NCI-H146 treated with DMSO at 0.1 percent for 48 hours (cell line): ENCODE measurements at regions not wholly inside any gene's neighbourhood (a gene's known extent, or its start where the extent isn't known, plus 50 kb on each side); places are given as distances from the start of the nearest gene placed in this dataset.

Experiments used
- DNase-seq: peaks from one replicate; lab custom pipeline; 2025; ENCODE audit not compliant: unreplicated experiment; lab: John Stamatoyannopoulos, UW

DNA sequence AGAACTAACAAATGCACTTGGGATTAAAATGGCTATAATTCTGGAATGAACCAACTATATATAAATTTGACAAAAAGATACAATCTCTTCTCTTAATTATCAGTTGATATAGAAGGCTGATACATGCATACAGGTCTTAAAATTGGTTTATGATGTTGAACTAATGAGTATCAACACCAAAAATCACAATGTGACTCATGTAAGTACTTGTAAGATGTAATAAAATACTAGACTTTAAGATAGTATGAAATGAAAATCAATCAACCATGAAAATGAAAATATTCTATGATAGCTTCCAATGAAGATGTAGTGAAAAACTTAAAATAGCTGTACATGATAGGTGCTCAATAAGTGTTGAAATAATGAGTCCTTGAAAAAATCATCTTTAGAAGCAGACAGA, 116.6 kb upstream of the SOX5 start:
- DNase-seq = no peak

DNA sequence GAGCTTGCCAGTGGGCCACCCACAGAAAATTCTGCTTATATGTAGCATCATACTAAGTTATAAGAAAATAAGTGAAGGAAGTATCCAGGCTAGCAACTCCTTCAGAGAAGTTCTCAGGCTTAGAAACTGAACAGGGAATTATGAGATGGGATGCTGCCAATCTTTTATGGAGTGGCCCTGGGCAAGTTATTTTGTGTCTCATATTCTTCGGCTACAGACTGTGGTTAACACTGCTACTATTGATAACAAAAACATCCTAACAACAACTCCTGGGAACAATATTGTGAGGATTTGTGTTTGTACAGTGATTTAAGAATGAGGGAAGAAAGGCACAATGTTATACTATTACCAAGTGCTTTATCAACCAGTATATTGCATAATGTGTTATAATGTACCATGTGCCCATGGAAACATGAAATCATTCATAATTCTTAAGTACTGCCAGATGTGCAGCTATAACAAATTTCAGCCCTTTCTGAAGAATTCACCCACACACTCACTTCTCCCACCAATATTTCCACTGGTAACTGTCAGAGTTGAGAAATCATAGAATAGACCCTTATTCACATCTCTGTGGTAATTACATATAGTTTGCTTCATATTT, 113.3 kb upstream of the SOX5 start:
- DNase-seq = no peak

DNA sequence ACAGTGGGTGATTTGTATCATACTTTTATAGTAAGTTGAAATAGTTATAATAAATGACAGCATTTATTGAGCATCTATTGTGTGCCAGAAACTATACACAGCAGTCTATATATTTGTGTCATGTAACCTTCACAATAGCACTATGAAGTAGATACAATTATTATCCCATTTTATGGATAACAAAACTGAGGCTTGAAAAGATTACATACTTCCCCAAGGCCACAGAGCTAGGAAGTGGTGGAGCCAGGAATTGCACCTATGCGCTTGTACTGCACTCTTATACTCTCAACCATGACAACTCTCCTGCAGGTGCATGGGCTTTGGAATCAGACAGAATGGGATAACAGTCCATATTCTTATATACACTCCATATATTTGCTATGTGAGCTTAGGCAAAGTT, 110.6 kb upstream of the SOX5 start:
- no peak for DNase-seq

DNA sequence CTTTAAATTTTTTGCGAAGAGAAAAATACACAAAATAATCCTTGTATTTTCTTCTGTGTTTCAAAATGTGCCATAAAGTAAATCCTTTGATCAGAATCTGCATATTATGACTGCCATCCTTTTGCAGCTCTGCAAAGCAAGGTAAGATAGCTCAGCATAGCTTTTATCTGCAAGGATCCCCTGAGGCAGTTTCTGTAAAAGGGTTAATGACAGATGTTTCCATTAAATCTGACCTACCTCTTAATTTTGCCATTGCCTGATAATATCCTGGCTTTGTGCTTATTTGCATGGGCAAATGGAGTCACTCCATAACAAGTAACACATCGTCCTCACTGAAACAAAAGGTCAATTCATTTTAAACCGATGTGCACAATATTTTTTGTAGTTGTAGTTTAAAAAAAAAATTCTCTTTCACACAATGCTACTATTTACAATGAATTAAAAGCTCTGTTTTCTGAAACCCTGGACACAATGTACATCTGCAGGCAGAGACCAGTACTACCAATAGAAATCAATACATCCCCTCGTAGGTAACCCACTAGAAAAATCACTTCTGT, 108.5 kb upstream of the SOX5 start:
- peak; percentile 75 for DNase-seq

DNA sequence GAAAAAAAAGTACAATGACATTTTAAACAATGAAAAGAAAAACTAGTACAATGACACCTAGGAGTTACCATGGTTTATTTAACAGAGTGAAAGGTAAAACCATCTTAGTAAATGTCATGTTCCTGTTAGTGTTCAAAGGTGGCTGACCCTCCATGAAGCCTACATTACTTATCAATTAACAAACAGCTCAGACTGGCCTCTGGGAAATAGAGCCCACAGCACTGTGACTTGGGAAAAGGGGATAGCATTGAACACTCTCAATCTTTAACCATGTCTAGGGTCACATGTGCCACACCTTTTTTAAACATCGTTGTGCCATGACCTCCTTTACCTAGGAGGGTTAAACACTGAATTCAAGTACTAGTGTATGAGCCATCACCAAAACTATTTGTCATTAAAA, 106.3 kb upstream of the SOX5 start:
- DNase-seq = no peak

DNA sequence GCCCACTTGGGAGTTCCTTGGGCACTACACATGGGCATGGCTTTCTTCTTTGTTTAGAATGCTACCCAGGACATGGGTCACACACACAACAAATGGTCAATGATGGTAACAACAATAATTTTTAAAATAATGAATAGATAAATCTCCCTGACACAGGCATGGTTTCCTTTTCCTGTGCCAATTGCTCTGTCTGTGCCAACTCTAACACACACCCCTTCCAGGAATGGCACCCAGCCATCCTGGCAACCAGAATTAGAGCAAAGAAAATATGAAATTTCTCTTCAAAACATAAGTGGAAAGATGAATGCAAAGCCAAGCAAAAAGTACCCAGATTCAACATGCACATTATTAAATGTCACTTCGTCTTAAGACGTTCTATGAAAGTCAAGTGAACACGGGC, 104.9 kb upstream of the SOX5 start:
- no peak for DNase-seq

DNA sequence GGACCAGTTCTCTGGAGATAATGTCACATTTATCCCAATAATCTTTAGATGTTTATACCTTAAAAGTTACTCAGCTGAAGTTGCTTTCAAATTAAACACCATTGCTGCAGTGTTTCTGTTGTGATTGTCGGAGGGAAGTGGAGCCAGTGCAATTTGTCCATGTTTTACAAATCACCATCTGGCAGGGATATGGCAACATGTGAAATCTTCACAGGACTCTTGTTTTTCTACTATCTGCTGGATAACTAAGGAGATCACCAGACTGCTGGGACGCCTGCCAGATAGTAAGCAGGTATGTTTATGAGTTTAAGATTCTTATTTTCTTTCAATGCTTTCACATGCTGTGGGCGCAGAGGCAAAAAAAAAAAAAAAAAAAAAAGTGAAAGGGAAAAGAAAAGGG, 100.3 kb upstream of the SOX5 start:
- no peak for DNase-seq

DNA sequence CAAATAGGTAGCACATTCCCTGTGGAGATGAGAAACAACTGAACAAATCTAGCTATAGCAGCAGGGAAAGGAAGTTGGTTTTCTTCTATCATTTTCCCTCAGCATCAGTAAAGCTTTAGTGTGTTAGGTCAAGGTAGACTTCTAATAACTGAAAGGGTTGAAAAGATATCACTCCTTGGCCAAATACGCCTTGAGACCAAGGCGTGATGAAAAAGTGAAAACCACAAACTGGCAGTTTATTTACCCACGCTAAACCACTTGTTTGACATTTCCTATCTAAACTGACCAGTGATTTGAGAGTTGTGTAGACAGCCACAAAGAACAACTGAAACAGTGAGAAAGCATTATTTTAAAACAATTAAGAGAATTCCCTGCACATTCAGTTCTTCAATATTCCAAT, 99.6 kb upstream of the SOX5 start:
- DNase-seq = no peak

DNA sequence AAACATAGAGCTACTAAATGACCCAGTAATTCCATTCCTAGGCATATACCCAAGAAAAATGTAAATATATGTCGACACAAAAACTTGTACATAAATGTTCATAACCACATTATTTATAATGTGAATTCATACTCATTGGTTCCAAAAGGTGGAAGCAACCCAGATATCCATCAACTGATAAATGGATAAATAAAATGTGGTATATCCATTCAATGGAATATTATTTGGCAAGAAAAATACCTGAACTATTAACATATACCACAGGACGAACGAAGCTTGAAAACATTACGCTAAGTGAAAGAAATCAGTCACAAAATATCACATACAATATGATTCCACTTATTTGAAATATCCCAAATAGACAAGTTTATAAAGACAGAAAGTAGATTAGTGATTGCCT, 99.0 kb upstream of the SOX5 start:
- no peak for DNase-seq

DNA sequence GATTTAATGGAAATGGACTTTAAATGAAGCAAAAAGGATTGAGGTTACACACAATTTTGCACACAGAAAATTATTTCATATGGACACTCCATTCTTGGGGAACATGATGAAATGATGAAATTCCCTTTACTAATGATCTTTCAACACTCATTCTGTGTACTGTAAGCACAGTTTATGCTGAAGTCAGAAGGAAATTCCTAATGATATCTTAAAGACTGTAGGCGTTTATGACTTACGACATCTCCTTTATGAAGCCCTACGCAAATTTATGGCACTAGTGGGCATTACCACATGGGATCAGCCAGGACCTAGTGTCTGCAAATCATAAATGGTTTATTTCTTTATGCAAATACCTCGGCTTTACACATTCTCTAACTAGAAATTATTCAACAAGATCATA, 97.9 kb upstream of the SOX5 start:
- DNase-seq = no peak

DNA sequence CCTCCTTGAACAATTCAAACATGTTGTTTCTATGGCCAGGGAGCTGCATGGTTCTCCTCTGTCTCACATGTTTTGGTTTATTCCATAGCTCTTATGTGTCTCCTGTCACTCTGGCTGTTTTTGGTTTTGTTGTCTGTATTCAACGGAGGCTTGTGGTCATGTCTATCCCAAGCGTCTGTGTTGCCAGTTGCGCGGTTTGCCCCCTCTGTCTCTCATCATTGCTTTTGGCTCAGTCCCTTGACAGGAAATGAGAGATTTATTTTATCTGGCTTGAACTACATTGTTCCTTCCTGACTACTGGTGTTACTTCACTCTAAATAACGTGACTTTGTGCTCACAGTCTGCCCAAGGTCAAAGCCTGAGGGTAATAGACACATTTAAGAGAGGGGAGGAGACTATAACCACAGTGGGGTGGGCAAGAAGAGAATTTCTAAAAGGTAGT, 96.4 kb upstream of the SOX5 start:
- DNase-seq = no peak

DNA sequence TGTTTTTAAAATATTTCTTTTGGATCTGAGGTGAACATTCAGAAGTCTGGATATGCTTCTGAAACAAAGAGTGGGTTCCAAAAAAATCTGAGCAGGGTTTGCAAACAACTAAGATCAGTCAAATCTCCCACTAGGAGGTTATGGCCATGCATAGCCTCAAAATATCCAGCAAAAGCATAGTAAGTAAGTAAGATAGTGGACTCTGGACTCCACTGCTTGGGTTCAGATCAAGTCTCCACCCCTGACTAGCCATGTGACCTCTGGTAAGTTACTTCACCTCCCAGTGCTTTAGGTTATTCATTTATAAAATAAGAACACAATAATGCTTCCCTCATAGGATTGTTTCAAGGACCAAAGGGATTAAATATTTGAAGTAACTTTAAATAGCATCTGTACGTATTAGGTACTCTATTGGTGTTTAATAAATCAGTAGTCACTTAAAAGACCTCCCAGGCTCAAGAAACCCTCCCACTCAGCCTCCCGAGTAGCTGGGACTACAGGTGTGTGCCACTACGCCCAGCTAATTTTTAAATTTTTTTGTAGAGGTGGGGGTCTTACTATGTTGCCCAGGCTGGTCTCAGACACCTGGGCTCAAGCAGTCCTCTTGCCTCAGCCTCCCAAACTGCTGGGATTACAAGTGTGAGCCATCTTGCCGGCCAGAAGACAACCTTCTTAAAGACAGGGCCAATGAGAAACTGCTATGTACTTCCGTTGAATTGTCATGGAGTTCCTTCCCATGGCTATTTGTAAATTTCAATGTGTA, 95.7 kb upstream of the SOX5 start:
- DNase-seq = no peak

DNA sequence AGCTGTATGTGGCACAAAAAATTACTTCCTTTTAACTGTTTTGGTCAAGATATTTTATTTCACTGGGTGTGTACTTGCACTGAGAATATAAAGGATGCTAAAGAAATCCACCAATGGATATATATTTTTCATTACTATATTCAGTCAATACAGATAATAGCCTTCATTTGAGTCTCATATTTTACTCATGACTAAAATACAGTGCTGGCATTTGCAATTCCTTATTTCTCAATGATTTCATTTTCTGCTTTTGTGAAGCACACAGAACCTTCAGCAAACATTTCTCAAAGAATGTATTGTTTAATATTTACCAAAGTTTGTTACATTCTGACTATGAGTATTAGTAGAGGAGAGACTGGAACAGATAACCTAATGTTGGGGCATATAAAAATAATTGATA, 93.2 kb upstream of the SOX5 start:
- no peak for DNase-seq

DNA sequence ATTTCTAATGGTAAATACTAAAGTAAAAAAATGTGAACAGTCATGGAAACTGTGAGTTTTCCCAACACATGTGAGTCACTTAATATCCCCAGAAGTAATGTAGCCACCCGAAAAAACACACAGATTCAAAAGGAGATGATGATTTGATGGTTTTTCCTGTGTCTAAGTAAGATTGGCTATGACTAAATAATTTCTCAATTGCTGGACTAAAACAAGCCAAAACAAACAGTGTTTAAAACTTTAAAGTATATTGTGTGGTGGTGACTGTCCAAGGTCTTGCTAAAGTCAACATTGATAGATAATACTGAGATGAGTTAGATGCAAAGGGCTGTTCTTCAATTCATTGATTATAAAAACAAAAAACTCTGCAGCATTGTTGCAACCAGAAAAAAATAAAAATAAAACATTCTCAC, 89.6 kb upstream of the SOX5 start:
- no peak for DNase-seq

DNA sequence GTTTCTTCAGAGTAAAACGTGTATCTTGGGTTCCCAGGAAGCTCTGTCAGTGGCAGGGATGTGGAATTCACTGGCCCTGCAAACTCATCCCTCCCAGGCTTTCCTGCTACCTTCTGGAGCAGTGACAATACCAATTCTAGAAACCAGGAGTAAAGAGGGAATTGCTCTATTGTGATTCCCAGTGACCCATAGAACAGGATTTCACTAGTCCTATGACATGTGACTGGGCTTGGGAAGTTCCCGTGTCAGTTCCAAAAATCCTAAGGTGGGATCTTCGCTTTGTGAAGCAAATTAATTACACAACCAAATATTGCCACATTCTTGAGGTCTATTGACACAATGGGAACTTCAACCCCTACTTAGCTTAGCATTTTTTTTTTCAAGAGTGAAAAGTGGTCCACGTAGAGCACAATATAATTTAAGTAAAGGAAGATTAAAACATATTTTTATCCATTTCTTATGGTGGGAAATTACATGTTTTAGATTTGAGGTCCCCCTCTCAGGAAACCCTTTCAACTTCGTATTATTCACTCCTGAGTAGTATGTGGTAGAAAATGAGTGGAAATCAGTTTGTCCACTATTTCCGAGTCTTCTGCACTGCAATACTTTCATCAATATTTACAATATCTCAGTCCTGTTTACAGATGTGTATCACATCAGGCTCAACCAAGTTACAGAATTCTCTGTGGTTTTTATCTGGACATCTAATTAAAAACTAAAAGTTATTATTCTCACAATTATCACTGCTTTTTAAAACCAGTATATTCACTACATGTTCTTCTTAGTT, 88.9 kb upstream of the SOX5 start:
- DNase-seq = no peak

DNA sequence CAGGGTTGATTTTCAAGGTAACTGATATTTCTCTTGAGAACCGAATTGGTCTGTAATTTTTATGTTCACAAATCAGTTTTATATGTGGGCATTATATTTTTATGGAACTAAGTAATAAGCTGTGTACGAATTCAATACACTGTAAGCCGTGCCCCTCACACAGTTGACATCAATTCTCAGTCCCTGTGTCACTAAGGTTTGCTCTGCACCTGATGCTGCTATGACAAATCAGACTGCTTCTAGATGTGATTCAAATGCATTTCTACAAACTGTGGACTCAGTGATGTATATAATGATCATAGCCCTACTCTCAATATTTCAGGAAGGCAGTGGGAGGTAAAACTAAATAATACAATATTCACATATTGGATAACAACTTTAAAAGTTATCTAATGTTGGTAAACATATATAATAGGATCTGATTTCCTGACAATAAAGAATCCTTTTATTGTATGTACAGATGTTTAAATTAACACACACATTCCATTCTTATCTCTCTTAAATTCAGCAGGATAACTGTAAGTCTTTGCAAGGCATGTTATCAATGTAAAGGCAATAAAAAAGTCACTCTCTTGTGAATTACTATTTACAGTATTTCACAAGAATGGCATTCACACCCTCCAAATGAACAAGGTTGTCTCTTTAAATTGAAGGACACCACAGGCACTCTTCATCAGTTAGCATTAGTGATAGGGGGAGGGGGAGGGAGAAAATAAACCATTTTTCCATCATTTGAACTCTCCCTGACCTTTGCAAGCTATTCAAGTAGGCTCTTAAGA, 87.2 kb upstream of the SOX5 start:
- DNase-seq = no peak

DNA sequence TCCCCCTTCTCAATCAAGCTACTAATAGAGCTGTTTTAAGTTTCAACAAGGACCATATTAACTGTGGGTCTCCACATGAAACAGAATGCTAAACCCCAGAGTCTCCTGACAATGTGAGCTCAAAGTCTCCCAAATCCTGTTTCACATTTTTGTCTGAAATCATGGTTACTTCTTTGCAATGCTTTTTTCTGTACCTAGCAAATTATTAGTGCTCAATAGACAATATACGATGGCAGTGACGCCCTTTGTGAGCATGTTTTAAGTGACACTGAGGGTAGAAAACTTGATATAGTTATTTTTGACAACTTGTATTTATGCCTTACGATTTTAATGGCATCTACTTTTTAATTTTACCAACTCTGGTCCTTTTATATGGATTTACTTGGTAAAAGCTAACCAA, 85.4 kb upstream of the SOX5 start:
- no peak for DNase-seq

DNA sequence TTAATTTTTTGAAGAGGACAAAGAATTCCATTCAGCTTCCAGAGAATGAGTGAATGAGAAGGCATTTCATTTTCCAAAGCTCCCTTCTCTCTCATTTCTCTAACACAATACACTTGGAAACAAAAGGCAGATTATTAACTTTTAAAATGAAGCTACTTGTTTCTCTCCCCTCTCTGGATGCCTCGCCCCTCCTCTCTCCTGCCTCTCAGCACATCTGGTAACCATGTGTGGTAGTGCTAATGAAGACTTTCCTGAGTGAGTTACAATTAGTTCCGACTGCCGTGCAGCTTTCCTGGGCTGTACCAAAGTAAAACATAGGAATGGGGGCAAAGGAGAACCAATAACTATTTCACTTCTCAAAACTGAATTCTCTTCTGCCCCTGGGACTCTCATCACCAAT, 84.7 kb upstream of the SOX5 start:
- DNase-seq = no peak

DNA sequence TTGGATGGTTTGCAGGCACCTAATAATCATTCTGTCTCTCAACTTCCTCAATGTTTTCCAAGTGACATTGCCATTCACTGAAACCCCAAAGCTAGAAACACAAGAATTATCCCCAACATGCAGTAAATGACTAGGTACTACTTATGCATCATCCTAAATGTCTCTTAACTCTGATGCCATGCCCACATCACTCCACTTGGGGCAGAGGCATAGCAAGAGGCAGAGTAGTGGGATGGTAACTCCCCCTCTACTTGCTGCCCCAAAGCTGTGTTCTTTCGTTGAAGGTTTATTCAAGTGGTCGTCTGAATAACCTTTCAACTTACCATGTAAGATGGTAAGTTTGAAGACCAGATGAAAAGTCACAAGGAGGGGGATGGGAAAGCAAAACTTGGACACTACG, 77.9 kb upstream of the SOX5 start:
- DNase-seq = no peak

DNA sequence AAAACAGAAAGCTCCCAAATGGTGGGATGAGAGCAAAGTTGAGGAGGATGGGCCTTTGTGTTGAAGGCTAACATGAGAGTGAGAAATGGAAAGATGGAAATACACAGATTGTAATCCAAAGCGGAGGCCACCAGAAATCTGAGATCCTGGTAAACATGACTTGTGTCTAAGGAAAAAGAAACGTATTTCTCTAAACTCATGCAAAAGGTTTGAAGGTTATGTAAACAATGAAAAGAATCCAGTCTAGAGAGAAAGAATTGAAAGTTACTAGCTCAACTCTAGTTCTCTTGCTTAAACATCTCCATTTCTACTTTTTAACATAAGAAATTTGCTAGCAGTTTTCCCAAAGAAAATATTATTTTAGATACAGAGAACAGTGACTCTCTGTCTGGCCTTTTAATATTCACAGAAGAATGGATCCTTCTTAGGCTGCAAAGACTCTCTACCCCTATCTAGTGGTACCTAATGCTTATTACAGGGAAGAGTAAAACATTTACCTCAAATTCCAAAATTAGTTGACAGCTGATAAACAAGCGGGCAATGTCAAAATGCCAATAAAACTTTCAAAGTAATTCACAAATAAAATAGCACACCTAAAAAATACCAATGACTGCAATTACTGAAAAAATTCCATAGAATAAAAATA, 75.8 kb upstream of the SOX5 start:
- peak; percentile 32 for DNase-seq

DNA sequence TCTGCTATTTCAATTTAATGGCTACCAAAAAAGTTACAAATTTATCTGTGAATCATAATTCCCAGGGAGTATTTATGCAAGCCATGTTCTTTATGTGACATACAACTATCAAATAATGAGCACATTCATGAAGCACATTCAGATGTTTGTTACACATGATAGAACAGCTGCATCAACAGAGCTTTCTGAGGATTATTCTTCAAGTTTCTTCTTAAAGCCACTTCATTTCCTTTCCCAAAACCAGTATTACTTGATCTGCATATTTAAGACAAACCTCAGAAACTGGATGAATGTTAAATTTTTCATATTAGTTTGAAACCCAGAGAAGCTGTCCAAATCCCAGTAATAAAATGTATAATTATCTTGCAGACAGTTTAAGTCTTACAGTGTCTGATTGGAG, 73.6 kb upstream of the SOX5 start:
- no peak for DNase-seq
